ENCODE measurements at regions not wholly inside any gene's neighbourhood (a gene's known extent, or its start where the extent isn't known, plus 50 kb on each side); places are given as distances from the start of the nearest gene placed in this dataset.

GRCh38 chr14:44131861-44132260 lies 375.2 kb downstream of the FSCB start:
- no peak for TF ChIP-seq CTCF (IDR thresholded peaks at IDR 0.05; ENCODE audit: extremely low read depth, missing control alignments)
- DNase-seq (ENCODE audit: low spot score), result no peak

GRCh38 chr14:44113769-44114730 lies 393.0 kb downstream of the FSCB start:
- no peak for DNase-seq (ENCODE audit: low spot score)
- TF ChIP-seq CTCF (IDR thresholded peaks at IDR 0.05; ENCODE audit: extremely low read depth, missing control alignments), result no peak

DNA sequence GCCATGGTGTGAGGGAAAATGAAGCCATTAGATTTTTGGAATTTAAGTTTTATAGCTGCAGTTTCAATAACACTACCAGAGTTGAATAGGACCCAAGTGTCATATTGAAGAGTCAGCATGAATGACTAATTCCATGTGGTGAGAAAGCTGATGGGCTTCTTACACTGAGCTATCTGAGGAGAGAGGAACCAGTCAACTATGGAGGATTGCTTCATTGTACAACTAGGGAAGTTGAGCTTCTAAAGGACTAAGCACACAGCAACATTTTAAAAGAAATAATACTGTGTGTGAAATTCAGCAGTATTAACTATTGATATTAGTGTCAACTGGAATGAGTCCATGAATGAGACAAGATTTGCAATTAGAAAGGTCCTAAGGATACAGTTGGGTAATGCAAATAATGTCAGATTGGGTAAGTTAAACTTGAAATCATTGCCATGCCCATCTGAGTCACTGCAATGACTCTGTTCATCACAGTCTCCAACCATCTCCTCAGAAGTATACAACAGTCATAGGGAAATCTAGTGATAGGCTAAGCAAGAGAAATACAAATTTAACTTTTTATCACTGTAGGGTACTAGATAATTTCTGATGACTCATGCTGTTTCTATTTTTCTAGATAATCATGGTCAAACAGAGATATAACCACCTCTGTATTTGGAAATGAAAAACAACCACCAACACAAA lies 394.2 kb downstream of the FSCB start:
- no peak for TF ChIP-seq CTCF (IDR thresholded peaks at IDR 0.05; ENCODE audit: extremely low read depth, missing control alignments)
- DNase-seq (ENCODE audit: low spot score), result no peak

DNA sequence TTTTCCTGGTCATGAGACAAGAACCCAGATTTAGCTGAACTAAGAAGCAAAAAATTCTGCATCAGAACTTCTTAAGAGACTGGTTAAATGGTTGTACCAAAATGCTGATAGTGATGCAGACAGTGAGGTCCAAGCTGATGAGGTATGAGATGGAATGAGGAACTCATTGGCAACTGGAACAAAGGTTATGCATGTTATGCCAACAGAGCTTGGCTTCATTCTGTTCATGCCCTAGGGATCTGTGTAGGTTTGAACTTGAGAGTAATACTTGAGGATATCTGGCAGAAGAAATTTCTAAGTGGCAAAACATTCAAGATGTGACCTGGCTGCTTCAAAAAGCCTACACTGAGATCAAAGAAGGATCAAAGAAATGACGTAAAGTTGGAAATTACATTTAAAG lies 398.0 kb downstream of the FSCB start:
- DNase-seq (ENCODE audit: low spot score), result no peak
- no peak for TF ChIP-seq CTCF (IDR thresholded peaks at IDR 0.05; ENCODE audit: extremely low read depth, missing control alignments)

DNA sequence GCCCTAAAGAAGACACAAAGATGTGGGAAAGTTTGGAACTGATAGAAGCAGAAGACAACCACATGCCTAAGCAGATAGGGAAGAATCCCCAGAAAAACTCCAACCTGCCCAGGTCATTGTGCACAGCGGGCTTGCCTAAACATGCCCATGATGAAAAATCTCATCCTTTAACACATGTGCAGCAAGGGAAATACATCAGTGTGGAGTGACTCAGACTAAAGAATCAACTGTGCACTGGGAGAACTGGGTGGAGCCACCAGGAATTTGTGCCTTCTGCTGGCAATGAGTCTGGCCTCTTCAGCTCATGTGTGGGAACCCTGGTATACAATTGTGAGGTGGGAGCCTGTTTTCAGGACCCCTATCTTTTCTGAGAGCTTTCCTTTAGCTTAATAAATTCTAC lies 398.5 kb downstream of the FSCB start:
- DNase-seq (ENCODE audit: low spot score), result no peak
- no peak for TF ChIP-seq CTCF (IDR thresholded peaks at IDR 0.05; ENCODE audit: extremely low read depth, missing control alignments)

- DNase-seq (ENCODE audit: low spot score), result no peak
- TF ChIP-seq CTCF (IDR thresholded peaks at IDR 0.05; ENCODE audit: extremely low read depth, missing control alignments), result no peak
These were observed 399.9 kb downstream of the FSCB start for GRCh38 chr14:44107156-44107555.

Measured in GM20000 (cell line).